ENCODE measurements at regions not wholly inside any gene's neighbourhood (a gene's known extent, or its start where the extent isn't known, plus 50 kb on each side); places are given as distances from the start of the nearest gene placed in this dataset.
"Not testable (repeated sequence)": the region's sequence is repeated elsewhere in the genome, so short reads cannot be mapped to it uniquely, and the experiment has no call there.

DNA sequence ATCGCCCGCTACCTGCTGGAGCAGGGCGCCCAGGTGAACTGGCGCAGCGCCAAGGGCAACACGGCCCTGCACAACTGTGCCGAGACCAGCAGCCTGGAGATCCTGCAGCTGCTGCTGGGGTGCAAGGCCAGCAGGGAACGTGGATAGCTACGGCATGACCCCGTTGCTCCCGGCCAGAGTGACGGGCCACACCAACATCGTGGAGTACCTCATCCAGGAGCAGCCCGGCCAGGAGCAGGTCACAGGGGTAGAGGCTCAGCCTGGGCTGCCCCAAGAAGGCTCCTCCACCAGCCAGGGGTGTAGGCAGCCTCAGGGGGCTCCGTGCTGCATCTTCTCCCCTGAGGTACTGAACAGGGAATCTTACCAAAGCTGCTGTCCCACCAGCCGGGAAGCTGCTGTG is 515.9 kb downstream of the TUBA3C start:
- TF ChIP-seq, protein P1, sequence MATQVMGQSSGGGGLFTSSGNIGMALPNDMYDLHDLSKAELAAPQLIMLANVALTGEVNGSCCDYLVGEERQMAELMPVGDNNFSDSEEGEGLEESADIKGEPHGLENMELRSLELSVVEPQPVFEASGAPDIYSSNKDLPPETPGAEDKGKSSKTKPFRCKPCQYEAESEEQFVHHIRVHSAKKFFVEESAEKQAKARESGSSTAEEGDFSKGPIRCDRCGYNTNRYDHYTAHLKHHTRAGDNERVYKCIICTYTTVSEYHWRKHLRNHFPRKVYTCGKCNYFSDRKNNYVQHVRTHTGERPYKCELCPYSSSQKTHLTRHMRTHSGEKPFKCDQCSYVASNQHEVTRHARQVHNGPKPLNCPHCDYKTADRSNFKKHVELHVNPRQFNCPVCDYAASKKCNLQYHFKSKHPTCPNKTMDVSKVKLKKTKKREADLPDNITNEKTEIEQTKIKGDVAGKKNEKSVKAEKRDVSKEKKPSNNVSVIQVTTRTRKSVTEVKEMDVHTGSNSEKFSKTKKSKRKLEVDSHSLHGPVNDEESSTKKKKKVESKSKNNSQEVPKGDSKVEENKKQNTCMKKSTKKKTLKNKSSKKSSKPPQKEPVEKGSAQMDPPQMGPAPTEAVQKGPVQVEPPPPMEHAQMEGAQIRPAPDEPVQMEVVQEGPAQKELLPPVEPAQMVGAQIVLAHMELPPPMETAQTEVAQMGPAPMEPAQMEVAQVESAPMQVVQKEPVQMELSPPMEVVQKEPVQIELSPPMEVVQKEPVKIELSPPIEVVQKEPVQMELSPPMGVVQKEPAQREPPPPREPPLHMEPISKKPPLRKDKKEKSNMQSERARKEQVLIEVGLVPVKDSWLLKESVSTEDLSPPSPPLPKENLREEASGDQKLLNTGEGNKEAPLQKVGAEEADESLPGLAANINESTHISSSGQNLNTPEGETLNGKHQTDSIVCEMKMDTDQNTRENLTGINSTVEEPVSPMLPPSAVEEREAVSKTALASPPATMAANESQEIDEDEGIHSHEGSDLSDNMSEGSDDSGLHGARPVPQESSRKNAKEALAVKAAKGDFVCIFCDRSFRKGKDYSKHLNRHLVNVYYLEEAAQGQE (IDR thresholded peaks at IDR 0.05; ENCODE audit: insufficient read depth in 1 of 2, low read depth in 2 of 2, low read length in 1 of 2), result not testable (repeated sequence)
- TF ChIP-seq, protein P2, sequence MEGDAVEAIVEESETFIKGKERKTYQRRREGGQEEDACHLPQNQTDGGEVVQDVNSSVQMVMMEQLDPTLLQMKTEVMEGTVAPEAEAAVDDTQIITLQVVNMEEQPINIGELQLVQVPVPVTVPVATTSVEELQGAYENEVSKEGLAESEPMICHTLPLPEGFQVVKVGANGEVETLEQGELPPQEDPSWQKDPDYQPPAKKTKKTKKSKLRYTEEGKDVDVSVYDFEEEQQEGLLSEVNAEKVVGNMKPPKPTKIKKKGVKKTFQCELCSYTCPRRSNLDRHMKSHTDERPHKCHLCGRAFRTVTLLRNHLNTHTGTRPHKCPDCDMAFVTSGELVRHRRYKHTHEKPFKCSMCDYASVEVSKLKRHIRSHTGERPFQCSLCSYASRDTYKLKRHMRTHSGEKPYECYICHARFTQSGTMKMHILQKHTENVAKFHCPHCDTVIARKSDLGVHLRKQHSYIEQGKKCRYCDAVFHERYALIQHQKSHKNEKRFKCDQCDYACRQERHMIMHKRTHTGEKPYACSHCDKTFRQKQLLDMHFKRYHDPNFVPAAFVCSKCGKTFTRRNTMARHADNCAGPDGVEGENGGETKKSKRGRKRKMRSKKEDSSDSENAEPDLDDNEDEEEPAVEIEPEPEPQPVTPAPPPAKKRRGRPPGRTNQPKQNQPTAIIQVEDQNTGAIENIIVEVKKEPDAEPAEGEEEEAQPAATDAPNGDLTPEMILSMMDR (IDR thresholded peaks at IDR 0.05), result not testable (repeated sequence)
